ENCODE measurements at regions not wholly inside any gene's neighbourhood (a gene's known extent, or its start where the extent isn't known, plus 50 kb on each side); places are given as distances from the start of the nearest gene placed in this dataset.

- Mint-ChIP-seq H3K27ac (no peak overlapping the region), H3K4me1 (no peaks in the 10 kb centered on the region), H3K4me3 (no peak overlapping the region), H3K27me3 (ENCODE audit: low read depth) (no peaks in the 10 kb centered on the region), H3K9me3 (peaks cover 0 to 3% of the 10 kb centered on the region in 2 experiments; a peak in 2 of 5 replicates), H3K36me3 (ENCODE audit: insufficient read depth in 1 of 3, low read depth in 3 of 3) (no peaks in the 10 kb centered on the region)
- WGBS (ENCODE audit: extremely low coverage, insufficient read length, low lambda C conversion rate): no CpG with 5 or more reads among the region's 4 CpGs
- no peaks in the 10 kb centered on the region for H3K9me3 ChIP-seq (ENCODE audit: control insufficient read depth, low read depth, low read length)
- H3K56ac ChIP-seq (ENCODE audit: insufficient read length, low read depth, low read length): no peak overlapping the region
- H3K14ac ChIP-seq (ENCODE audit: insufficient read depth, low read length): no peak overlapping the region
- no peak overlapping the region for H3K4me2 ChIP-seq (ENCODE audit: insufficient read depth, insufficient read length, low read length)
- no peaks in the 10 kb centered on the region for H3K23me2 ChIP-seq (ENCODE audit: insufficient read length, low read depth, low read length, poor library complexity, severe bottlenecking)
- H3K27me3 ChIP-seq (ENCODE audit: insufficient read depth, low read length): no peaks in the 10 kb centered on the region
- no peak overlapping the region for H3K9ac ChIP-seq (ENCODE audit: extremely low read depth, insufficient read length, low read length)
- no peak for DNase-seq
- H2BK5ac ChIP-seq (ENCODE audit: insufficient read length, low read length): no peak overlapping the region
- H2AFZ ChIP-seq (ENCODE audit: low read length): no peak overlapping the region
- H3K79me1 ChIP-seq (ENCODE audit: insufficient read depth, low read depth, low read length, poor library complexity, severe bottlenecking): no peaks in the 10 kb centered on the region
- H4K8ac ChIP-seq (replicated peaks; ENCODE audit: insufficient read length, low read depth, low read length): no peak overlapping the region
- H3K23ac ChIP-seq (ENCODE audit: insufficient read length, low read depth, low read length): no peak overlapping the region
- no peaks in the 10 kb centered on the region for H4K20me1 ChIP-seq (ENCODE audit: control insufficient read depth, insufficient read depth, insufficient read length)
- no peak overlapping the region for H3K4ac ChIP-seq (ENCODE audit: low read depth, low read length)
- no peak overlapping the region for H2BK20ac ChIP-seq (ENCODE audit: low read depth, low read length, poor library complexity, severe bottlenecking)
- no peak overlapping the region for H3K18ac ChIP-seq (ENCODE audit: insufficient read length, low read depth, low read length)
- H3K27ac ChIP-seq (ENCODE audit: insufficient read length, low read depth, low read length): no peak overlapping the region
- H3K79me2 ChIP-seq (ENCODE audit: insufficient read depth, low read length): no peaks in the 10 kb centered on the region
- TF ChIP-seq CTCF (conservative IDR thresholded peaks at IDR 0.05): no peak
- no peaks in the 10 kb centered on the region for H3K4me1 ChIP-seq (ENCODE audit: insufficient read depth, low read length)
- no peak overlapping the region for H3T11ph ChIP-seq (ENCODE audit: low read length)
- H4K91ac ChIP-seq (ENCODE audit: insufficient read length, low read depth, low read length): no peak overlapping the region
- no peak overlapping the region for H4K5ac ChIP-seq (ENCODE audit: insufficient read length, low read depth, low read length)
- no peak overlapping the region for H2BK12ac ChIP-seq (ENCODE audit: insufficient read length, low read depth, low read length)
- H2AK5ac ChIP-seq (ENCODE audit: insufficient read length, low read length): no peak overlapping the region
- H2BK120ac ChIP-seq (ENCODE audit: low read depth, low read length, poor library complexity, severe bottlenecking): no peak overlapping the region
- H2BK15ac ChIP-seq (ENCODE audit: low read depth, low read length): no peak overlapping the region
These were observed 114.7 kb upstream of the DOCK10 start for GRCh38 chr2:225156853-225157451.
